Omental fat pad (tissue), 3 donors: ENCODE measurements at regions not wholly inside any gene's neighbourhood (a gene's known extent, or its start where the extent isn't known, plus 50 kb on each side); places are given as distances from the start of the nearest gene placed in this dataset.

Experiments
- ATAC-seq: fragments of 150-250 bp; one replicate; pipeline ENCODE4 v1.9.1; 2016; ENCODE audit warnings: mild to moderate bottlenecking, moderate library complexity; ENCODE audit not compliant: low FRiP score
- DNase-seq: peaks from one replicate; pipeline ENCODE4 v3.0.0-alpha.2; 2019; ENCODE audit warnings: low spot score
- TF ChIP-seq, protein P1 (sequence below), 3 donors: fragments of 450-650 bp; IDR thresholded peaks; one replicate each; pipeline ENCODE4 v1.5.1; 2016 to 2017; ENCODE audit warnings: antibody characterized with exemption in 3 of 3, mild to moderate bottlenecking in 3 of 3, moderate library complexity in 2 of 3

DNA sequence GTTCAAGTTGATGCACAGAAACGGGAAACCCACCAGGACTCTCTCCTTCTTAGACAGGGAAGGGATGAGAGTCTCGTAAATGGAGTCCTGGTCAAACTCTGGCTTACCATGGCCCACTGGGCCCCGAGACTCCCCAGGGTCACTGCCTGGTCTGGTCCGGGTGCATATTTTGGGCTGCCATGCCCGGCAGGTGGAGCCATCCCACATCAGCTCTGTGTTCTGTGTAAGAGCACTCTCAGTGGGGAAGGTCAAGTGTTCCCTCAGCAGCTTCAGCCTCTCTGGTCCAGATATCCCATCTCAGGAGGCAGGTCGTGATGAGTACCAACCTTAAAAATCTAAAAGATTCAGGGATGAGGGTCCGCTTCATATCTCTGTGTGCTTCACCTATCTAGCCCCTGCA is 138.8 kb downstream of the EDN3 start:
- TF ChIP-seq, protein P1, sequence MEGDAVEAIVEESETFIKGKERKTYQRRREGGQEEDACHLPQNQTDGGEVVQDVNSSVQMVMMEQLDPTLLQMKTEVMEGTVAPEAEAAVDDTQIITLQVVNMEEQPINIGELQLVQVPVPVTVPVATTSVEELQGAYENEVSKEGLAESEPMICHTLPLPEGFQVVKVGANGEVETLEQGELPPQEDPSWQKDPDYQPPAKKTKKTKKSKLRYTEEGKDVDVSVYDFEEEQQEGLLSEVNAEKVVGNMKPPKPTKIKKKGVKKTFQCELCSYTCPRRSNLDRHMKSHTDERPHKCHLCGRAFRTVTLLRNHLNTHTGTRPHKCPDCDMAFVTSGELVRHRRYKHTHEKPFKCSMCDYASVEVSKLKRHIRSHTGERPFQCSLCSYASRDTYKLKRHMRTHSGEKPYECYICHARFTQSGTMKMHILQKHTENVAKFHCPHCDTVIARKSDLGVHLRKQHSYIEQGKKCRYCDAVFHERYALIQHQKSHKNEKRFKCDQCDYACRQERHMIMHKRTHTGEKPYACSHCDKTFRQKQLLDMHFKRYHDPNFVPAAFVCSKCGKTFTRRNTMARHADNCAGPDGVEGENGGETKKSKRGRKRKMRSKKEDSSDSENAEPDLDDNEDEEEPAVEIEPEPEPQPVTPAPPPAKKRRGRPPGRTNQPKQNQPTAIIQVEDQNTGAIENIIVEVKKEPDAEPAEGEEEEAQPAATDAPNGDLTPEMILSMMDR (IDR thresholded peaks at IDR 0.05) = no peak
- ATAC-seq (no peak), DNase-seq (no peak)

DNA sequence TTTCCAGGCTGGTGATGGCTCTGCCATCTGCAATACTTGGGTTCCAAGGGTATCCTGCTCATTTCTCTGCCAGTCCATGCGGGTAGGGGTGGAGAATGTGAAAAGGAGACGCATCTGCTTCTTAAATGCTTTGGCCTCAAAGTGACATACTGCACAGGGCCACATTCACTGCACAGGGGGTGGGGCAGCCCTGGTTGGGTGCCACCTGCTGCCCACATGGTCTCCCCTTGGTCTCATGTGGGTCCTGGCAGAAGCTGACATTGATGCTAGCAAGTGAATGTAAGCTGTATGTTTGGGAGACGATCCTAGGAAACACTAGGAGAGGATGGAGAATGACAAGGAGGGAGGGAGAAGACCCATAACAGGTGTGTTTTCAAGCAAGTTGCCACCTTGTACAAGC is 140.9 kb downstream of the EDN3 start:
- DNase-seq (no peak), ATAC-seq (no peak)
- TF ChIP-seq, protein P1 (IDR thresholded peaks at IDR 0.05) = no peak

DNA sequence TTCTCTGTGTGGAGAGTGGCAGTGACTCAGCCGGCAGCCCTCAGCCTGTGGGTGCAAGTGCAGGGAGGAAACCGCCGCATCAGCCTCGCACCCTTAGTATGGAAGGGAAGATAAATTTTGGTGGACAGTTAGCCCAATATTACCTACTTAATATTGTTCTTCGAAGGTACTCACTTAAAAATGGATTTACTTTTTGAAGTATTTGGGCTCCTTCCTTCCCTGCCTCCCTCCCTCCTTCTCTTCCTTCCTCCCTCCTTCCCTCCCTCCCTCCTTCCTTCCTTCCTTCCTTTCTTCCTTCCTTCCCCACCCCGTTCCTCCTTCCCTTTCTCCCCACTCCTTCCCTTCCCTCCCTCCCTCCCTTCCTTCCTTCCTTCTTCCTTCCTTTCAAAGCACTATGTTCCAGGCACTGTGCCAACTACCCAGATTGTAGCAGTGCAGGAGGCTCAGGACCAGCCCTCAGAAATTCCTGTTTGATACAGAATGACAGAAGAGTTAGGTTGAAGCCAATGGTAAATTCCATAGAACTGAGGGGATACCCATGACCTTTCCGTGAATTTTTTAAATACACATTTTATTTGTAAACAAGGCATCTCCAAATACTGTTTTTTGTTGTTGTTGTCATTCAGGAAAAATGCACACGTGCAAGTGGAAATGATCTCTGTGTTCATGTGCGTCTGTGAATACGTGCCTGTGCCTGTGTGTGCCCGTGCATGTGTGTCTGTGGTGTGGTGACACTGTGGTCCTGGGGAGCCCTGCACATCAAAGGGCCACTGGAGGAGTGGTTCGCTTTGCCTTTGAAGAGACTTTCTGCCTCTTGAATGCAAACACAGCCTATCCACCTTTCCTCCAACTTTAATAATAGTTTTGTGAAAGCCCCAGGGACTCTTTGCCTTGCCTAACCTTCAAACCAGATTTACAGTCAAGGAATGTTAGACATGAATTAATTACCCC is 141.7 kb downstream of the EDN3 start:
- DNase-seq (no peak), ATAC-seq (no peak)
- TF ChIP-seq, protein P1 (IDR thresholded peaks at IDR 0.05) = no peak

DNA sequence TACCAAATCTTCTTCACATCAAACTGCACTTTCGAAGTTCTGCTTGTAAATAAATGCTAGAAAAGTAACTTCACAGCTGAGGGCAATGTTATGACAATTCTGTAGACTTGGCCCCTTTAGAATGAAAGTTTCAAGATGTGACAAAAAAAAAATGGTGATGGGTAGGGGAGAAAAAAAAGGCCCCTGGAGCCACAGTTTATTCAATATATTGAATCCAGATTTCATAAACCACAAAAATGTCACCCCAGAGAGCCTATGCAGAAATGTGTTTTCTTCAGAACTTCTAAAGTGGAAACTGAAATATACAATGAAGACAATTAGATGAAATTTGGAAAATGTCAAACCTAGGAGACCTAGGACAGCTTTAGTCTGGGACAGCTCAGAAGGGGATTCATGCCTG is 143.1 kb downstream of the EDN3 start:
- no peak for DNase-seq
- TF ChIP-seq, protein P1 (IDR thresholded peaks at IDR 0.05) = no peak
- ATAC-seq = no peak

DNA sequence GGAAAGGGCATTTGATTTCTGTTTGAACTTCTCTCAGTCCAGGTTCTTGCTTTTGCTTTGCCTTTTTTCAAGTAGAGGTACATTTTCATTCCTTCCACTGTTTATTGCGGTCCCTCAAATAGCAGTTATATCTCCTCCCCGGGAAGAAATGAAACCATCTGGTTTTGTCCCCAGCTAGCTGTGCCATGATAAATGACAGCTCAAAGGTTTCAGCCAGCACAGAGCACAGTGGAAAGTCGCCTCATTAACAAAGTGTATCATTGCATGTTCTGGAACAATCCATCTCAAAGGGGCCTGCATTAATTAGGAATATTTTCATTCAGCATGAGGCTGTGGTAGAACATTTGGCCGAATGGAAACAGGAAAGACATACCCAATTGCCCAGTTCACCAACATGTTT is 146.0 kb downstream of the EDN3 start:
- DNase-seq = no peak
- TF ChIP-seq, protein P1 (IDR thresholded peaks at IDR 0.05) = no peak
- ATAC-seq = no peak

DNA sequence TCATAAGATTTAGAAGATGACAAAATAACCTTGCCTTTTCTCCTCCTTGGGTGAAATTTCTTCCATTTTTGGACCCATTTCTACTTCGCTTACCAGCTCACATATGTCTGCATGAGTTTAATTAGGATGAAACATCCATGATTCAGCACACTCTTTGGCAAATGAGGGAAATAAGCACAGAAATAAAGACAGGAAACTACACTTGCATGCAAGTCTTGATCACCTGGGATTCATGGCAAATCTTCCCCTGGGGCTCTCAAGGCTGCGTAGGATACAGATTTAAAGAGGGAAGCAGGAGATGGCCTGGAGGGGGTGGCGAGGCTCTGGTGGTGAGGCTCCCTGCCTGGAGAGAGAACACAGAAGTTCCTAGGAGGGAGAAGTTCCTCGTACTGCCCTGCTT is 147.8 kb downstream of the EDN3 start:
- DNase-seq (no peak), ATAC-seq (no peak)
- TF ChIP-seq, protein P1 (IDR thresholded peaks at IDR 0.05) = no peak
